Suprapubic skin (tissue), 4 donors: ENCODE measurements at regions not wholly inside any gene's neighbourhood (a gene's known extent, or its start where the extent isn't known, plus 50 kb on each side); places are given as distances from the start of the nearest gene placed in this dataset.

Experiments used
- EP300 ChIP-seq: sonication (generic); formaldehyde crosslinking; IDR thresholded peaks from one replicate; pipeline ENCODE4 v1.6.1; 2017; ENCODE audit warnings: antibody characterized with exemption
- POLR2A ChIP-seq, 2 donors: fragments of 450-650 bp; IDR thresholded peaks; one replicate each; pipeline ENCODE4 v1.6.1; 2017; ENCODE audit warnings: antibody characterized with exemption in 2 of 2, mild to moderate bottlenecking in 2 of 2, moderate library complexity in 2 of 2
- POLR2AphosphoS5 ChIP-seq, 3 donors: sonication (generic); formaldehyde crosslinking; IDR thresholded peaks; one replicate each; pipeline ENCODE4 v1.6.1; 2017; ENCODE audit warnings: antibody characterized with exemption in 3 of 3
- TF ChIP-seq, protein P1 (sequence below), 2 donors: fragments of 200-600 bp in 1 of 2; fragments of 450-650 bp in 1 of 2; sonication (generic) in 1 of 2; IDR thresholded peaks; one replicate each; pipeline ENCODE4 v1.5.1; 2016 to 2019; ENCODE audit warnings: antibody characterized with exemption in 2 of 2, mild to moderate bottlenecking in 1 of 2, moderate library complexity in 1 of 2

DNA sequence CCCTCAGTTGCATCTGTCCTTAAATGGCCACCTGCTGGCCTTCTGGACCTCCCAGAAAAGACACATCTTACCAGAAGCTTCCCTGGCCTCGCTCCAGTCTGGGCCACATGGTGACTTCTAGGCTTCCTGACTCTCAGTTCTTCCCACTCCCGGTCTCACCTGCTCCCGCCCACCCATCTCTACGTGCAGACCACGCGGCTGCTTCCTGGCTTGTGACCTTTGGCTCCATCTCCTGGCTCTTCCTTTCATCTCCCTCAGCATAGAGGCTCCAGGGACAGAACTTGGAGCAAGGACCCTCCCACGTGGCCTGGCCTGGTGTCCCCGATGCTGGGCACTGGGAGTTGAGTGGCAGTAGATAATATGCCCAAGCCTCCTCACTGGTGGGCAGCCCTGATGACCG is 124.9 kb upstream of the IRF2BP2 start:
- no peak for TF ChIP-seq POLR2A (IDR thresholded peaks at IDR 0.05)
- TF ChIP-seq, protein P1, sequence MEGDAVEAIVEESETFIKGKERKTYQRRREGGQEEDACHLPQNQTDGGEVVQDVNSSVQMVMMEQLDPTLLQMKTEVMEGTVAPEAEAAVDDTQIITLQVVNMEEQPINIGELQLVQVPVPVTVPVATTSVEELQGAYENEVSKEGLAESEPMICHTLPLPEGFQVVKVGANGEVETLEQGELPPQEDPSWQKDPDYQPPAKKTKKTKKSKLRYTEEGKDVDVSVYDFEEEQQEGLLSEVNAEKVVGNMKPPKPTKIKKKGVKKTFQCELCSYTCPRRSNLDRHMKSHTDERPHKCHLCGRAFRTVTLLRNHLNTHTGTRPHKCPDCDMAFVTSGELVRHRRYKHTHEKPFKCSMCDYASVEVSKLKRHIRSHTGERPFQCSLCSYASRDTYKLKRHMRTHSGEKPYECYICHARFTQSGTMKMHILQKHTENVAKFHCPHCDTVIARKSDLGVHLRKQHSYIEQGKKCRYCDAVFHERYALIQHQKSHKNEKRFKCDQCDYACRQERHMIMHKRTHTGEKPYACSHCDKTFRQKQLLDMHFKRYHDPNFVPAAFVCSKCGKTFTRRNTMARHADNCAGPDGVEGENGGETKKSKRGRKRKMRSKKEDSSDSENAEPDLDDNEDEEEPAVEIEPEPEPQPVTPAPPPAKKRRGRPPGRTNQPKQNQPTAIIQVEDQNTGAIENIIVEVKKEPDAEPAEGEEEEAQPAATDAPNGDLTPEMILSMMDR (IDR thresholded peaks at IDR 0.05): no peak
- no peak for TF ChIP-seq POLR2AphosphoS5 (IDR thresholded peaks at IDR 0.05)
- no peak for TF ChIP-seq EP300
